H1 (cell line): ENCODE measurements at regions not wholly inside any gene's neighbourhood (a gene's known extent, or its start where the extent isn't known, plus 50 kb on each side); places are given as distances from the start of the nearest gene placed in this dataset.

ENCODE experiments used
- BCL11A ChIP-seq, 2 experiments: IDR thresholded peaks; one replicate each; pipeline ENCODE4 v1.6.1; 2011; ENCODE audit warnings: low read depth in 2 of 2, low read length in 2 of 2, mild to moderate bottlenecking in 2 of 2
- CBX8 ChIP-seq: fragments of 300-800, 300-1000 bp; sonication (generic); IDR thresholded peaks from 2 replicates; pipeline ENCODE4 v1.7.1; 2016; ENCODE audit warnings: low read depth, low read length, borderline replicate concordance
- CREB1 ChIP-seq: IDR thresholded peaks from 2 replicates; pipeline ENCODE4 v1.6.1; 2012; ENCODE audit warnings: inconsistent platforms
- E2F6 ChIP-seq: IDR thresholded peaks from 2 replicates; pipeline ENCODE4 v1.6.1; 2012; ENCODE audit warnings: inconsistent platforms
- EGR1 ChIP-seq: IDR thresholded peaks from 2 replicates; pipeline ENCODE4 v1.6.1; 2011; ENCODE audit warnings: low read depth, low read length, borderline replicate concordance
- EP300 ChIP-seq, 2 experiments: IDR thresholded peaks; 1 replicate in 1 of 2; 2 replicates in 1 of 2; pipeline ENCODE4 v1.6.1; 2011 to 2012; ENCODE audit warnings: low read depth in 2 of 2, low read length in 2 of 2, mild to moderate bottlenecking in 2 of 2, borderline replicate concordance in 1 of 2, inconsistent platforms in 1 of 2, moderate library complexity in 1 of 2
- HDAC2 ChIP-seq, 2 experiments: fragments of 300-600 bp in 1 of 2; sonication (generic) in 1 of 2; IDR thresholded peaks; 2 replicates each; pipeline ENCODE4 v1.6.1; 2011 to 2012; ENCODE audit warnings: low read depth in 2 of 2, low read length in 2 of 2, mild to moderate bottlenecking in 2 of 2, moderate library complexity in 2 of 2, borderline replicate concordance in 1 of 2, inconsistent platforms in 1 of 2
- JUND ChIP-seq: IDR thresholded peaks from 2 replicates; pipeline ENCODE4 v1.6.1; 2011; ENCODE audit warnings: mild to moderate bottlenecking, improper control_type of control experiment, low read length
- KDM4A ChIP-seq: IDR thresholded peaks from one replicate; pipeline ENCODE4 v1.7.1; 2012; ENCODE audit warnings: low read depth, mild to moderate bottlenecking, moderate library complexity, low read length, inconsistent platforms; ENCODE audit not compliant: severe bottlenecking
- MAX ChIP-seq: IDR thresholded peaks from 2 replicates; pipeline ENCODE4 v1.6.1; 2012; ENCODE audit warnings: inconsistent platforms
- PHF8 ChIP-seq: fragments of 200-600 bp; sonication (generic); conservative IDR thresholded peaks from 2 replicates; pipeline ENCODE4 v1.7.1; 2012; ENCODE audit warnings: low read depth, mild to moderate bottlenecking, inconsistent platforms, low read length, moderate library complexity
- POLR2A ChIP-seq, 2 experiments: IDR thresholded peaks; 1 replicate in 1 of 2; 2 replicates in 1 of 2; pipeline ENCODE4 v1.6.1; 2011; ENCODE audit warnings: low read depth in 2 of 2, low read length in 2 of 2, mild to moderate bottlenecking in 2 of 2; ENCODE audit errors: control extremely low read depth in 1 of 2
- POLR2AphosphoS5 ChIP-seq: IDR thresholded peaks from 2 replicates; pipeline ENCODE4 v1.6.1; 2011; ENCODE audit warnings: low read depth, low read length
- POU5F1 ChIP-seq: IDR thresholded peaks from 2 replicates; pipeline ENCODE4 v1.6.1; 2011; ENCODE audit warnings: low read depth, mild to moderate bottlenecking, low read length, moderate library complexity
- RAD21 ChIP-seq, 2 experiments: IDR thresholded peaks in 1 of 2; conservative IDR thresholded peaks in 1 of 2; 2 replicates each; pipeline ENCODE4 v1.6.1; 2011; ENCODE audit warnings: low read depth in 2 of 2, low read length in 2 of 2, improper control_type of control experiment in 1 of 2, inconsistent platforms in 1 of 2, mild to moderate bottlenecking in 1 of 2, moderate library complexity in 1 of 2
- RXRA ChIP-seq: IDR thresholded peaks from 2 replicates; pipeline ENCODE4 v1.6.1; 2011; ENCODE audit warnings: low read depth, mild to moderate bottlenecking, low read length, moderate library complexity; ENCODE audit not compliant: insufficient read depth
- SIN3A ChIP-seq, 2 experiments: IDR thresholded peaks in 1 of 2; conservative IDR thresholded peaks in 1 of 2; 2 replicates each; pipeline ENCODE4 v1.6.1; 2011 to 2012; ENCODE audit warnings: low read length in 2 of 2, improper control_type of control experiment in 1 of 2, low read depth in 1 of 2, mild to moderate bottlenecking in 1 of 2
- SIRT6 ChIP-seq: IDR thresholded peaks from one replicate; pipeline ENCODE4 v1.7.1; 2012; ENCODE audit warnings: low read length, inconsistent platforms
- SP1 ChIP-seq: IDR thresholded peaks from 2 replicates; pipeline ENCODE4 v1.6.1; 2011; ENCODE audit warnings: low read depth, low read length
- TAF1 ChIP-seq: IDR thresholded peaks from 2 replicates; pipeline ENCODE4 v1.6.1; 2011; ENCODE audit warnings: mild to moderate bottlenecking, low read depth, low read length
- TEAD4 ChIP-seq: IDR thresholded peaks from 2 replicates; pipeline ENCODE4 v1.6.1; 2012; ENCODE audit warnings: low read depth, low read length, inconsistent platforms, mixed read lengths

GRCh38 chr6:6724539-6725467 lies 136.3 kb downstream of the LY86 start (continued):
- TF ChIP-seq TEAD4: peak; percentile 37; the same call in 1 of the 2 replicates
- no peak for TF ChIP-seq POLR2AphosphoS5
- no peak for TF ChIP-seq JUND
- TF ChIP-seq TAF1: peak; percentile 49; the same call in 1 of the 2 replicates
- peak; percentile 75 for TF ChIP-seq MAX
- TF ChIP-seq KDM4A: no peak
- TF ChIP-seq CREB1: 0 out of 2 replicates have a peak, but pooled peaks have one; percentile 21
- TF ChIP-seq HDAC2 (IDR thresholded peaks at IDR 0.05; ENCODE audit: borderline replicate concordance in 1 of 2, low read depth in 2 of 2, low read length in 2 of 2): 0 out of 4 replicates have a peak, but pooled peaks have one; percentile 44 to 71
- TF ChIP-seq RAD21 (IDR thresholded peaks at IDR 0.05 in 1 of 2, conservative IDR thresholded peaks at IDR 0.05 in 1 of 2; ENCODE audit: low read depth in 2 of 2, low read length in 2 of 2): peak; percentile 82 to 85
- TF ChIP-seq POLR2A (IDR thresholded peaks at IDR 0.05; ENCODE audit: control extremely low read depth in 1 of 2, low read depth in 2 of 2, low read length in 2 of 2): peak in 1 of 2 experiments; percentile 67; a peak in 2 of 3 replicates
- TF ChIP-seq BCL11A (IDR thresholded peaks at IDR 0.05; ENCODE audit: low read depth in 2 of 2, low read length in 2 of 2): no peak
- TF ChIP-seq SP1: peak; percentile 78
- TF ChIP-seq RXRA: 0 out of 2 replicates have a peak, but pooled peaks have one; percentile 70
- TF ChIP-seq EGR1: peak; percentile 45; the same call in 1 of the 2 replicates
- no peak for TF ChIP-seq CBX8
- peak in 1 of 2 experiments; percentile 64; a peak in 1 of 3 replicates for TF ChIP-seq EP300 (IDR thresholded peaks at IDR 0.05; ENCODE audit: borderline replicate concordance in 1 of 2, low read depth in 2 of 2, low read length in 2 of 2)
- TF ChIP-seq SIN3A (conservative IDR thresholded peaks at IDR 0.05 in 1 of 2, IDR thresholded peaks at IDR 0.05 in 1 of 2; ENCODE audit: low read depth in 1 of 2, low read length in 2 of 2): no peak
- TF ChIP-seq POU5F1: peak; percentile 69; the same call in 1 of the 2 replicates
- TF ChIP-seq E2F6: peak; percentile 63
- TF ChIP-seq SIRT6: no peak
- TF ChIP-seq PHF8: 0 out of 2 replicates have a peak, but pooled peaks have one; percentile 34
